ENCODE measurements at regions not wholly inside any gene's neighbourhood (a gene's known extent, or its start where the extent isn't known, plus 50 kb on each side); places are given as distances from the start of the nearest gene placed in this dataset.

- DNase-seq: no peak
These were observed 138.3 kb upstream of the CDH13 start for GRCh38 chr16:82488460-82488859.

GRCh38 chr16:82481455-82481854, 145.3 kb upstream of the CDH13 start:
- no peak for DNase-seq

- DNase-seq: no peak
These were observed 150.0 kb upstream of the CDH13 start for GRCh38 chr16:82476786-82477185.

- no peak for DNase-seq
These were observed 156.1 kb upstream of the CDH13 start for GRCh38 chr16:82470620-82471152.

- no peak for DNase-seq
These were observed 156.8 kb upstream of the CDH13 start for GRCh38 chr16:82470016-82470415.

- DNase-seq: no peak
These were observed 162.6 kb upstream of the CDH13 start for GRCh38 chr16:82464187-82464586.

GRCh38 chr16:82460766-82461165, 166.0 kb upstream of the CDH13 start:
- DNase-seq: no peak

GRCh38 chr16:82459580-82460256, 167.1 kb upstream of the CDH13 start:
- no peak for DNase-seq

- peak; percentile 21 for DNase-seq
These were observed 170.1 kb upstream of the CDH13 start for GRCh38 chr16:82456683-82457082.

- DNase-seq: no peak
These were observed 172.2 kb upstream of the CDH13 start for GRCh38 chr16:82454566-82454965.

- no peak for DNase-seq
These were observed 172.6 kb upstream of the CDH13 start for GRCh38 chr16:82454152-82454551.

- DNase-seq: no peak
These were observed 174.6 kb upstream of the CDH13 start for GRCh38 chr16:82452004-82452756.

- no peak for DNase-seq
These were observed 175.3 kb upstream of the CDH13 start for GRCh38 chr16:82451449-82451848.

GRCh38 chr16:82440336-82440735, 186.4 kb upstream of the CDH13 start:
- DNase-seq: no peak

GRCh38 chr16:82439678-82440293, 187.0 kb upstream of the CDH13 start:
- DNase-seq: no peak

GRCh38 chr16:82433042-82433441, 193.7 kb upstream of the CDH13 start:
- no peak for DNase-seq

GRCh38 chr16:82432261-82432660, 194.5 kb upstream of the CDH13 start:
- no peak for DNase-seq

GRCh38 chr16:82425661-82426060, 201.1 kb upstream of the CDH13 start:
- DNase-seq: no peak

GRCh38 chr16:82421851-82422250, 204.9 kb upstream of the CDH13 start:
- DNase-seq: no peak

GRCh38 chr16:82419332-82419731, 207.4 kb upstream of the CDH13 start:
- no peak for DNase-seq

GRCh38 chr16:82414476-82414875, 212.3 kb upstream of the CDH13 start:
- no peak for DNase-seq

GRCh38 chr16:82412770-82413169, 214.0 kb upstream of the CDH13 start:
- DNase-seq: no peak

GRCh38 chr16:82405736-82406135, 221.0 kb upstream of the CDH13 start:
- DNase-seq: no peak
